Thyroid gland (tissue), 4 donors: ENCODE measurements at regions not wholly inside any gene's neighbourhood (a gene's known extent, or its start where the extent isn't known, plus 50 kb on each side); places are given as distances from the start of the nearest gene placed in this dataset.

Source experiments
- CTCF ChIP-seq, 6 experiments: fragments of 200-600 bp in 3 of 6; fragments of 450-650 bp in 3 of 6; sonication (generic) in 3 of 6; IDR thresholded peaks; one replicate each; pipeline ENCODE4 v1.5.1; 2016 to 2019; ENCODE audit warnings: antibody characterized with exemption in 6 of 6, mild to moderate bottlenecking in 2 of 6, inconsistent platforms in 1 of 6, moderate library complexity in 1 of 6
- POLR2A ChIP-seq, 2 donors: fragments of 450-650 bp; IDR thresholded peaks; one replicate each; pipeline ENCODE4 v1.6.1; 2017; ENCODE audit warnings: antibody characterized with exemption in 2 of 2, mild to moderate bottlenecking in 2 of 2, moderate library complexity in 1 of 2

- TF ChIP-seq CTCF (IDR thresholded peaks at IDR 0.05) (no peak), POLR2A (IDR thresholded peaks at IDR 0.05) (no peak)
Measured at GRCh38 chr4:152038238-152038637, 277.4 kb upstream of the GATB start.
